HEK293 (cell line): ENCODE measurements at regions not wholly inside any gene's neighbourhood (a gene's known extent, or its start where the extent isn't known, plus 50 kb on each side); places are given as distances from the start of the nearest gene placed in this dataset.

Experiments
- GFI1B ChIP-seq: fragments of 450-650 bp; formaldehyde crosslinking; IDR thresholded peaks from 2 replicates; pipeline ENCODE4 v1.5.1; 2016; ENCODE audit warnings: missing biosample characterization, missing genetic modification characterization
- KLF10 ChIP-seq: fragments of 450-650 bp; IDR thresholded peaks from 2 replicates; pipeline ENCODE4 v1.5.1; 2018; ENCODE audit warnings: missing biosample characterization, mild to moderate bottlenecking, missing genetic modification characterization
- SP2 ChIP-seq: fragments of 450-650 bp; formaldehyde crosslinking; IDR thresholded peaks from 2 replicates; pipeline ENCODE4 v1.5.1; 2016; ENCODE audit warnings: missing biosample characterization, missing genetic modification characterization
- ZFP3 ChIP-seq: fragments of 450-650 bp; formaldehyde crosslinking; IDR thresholded peaks from 2 replicates; pipeline ENCODE4 v1.5.1; 2016; ENCODE audit warnings: low read depth, missing biosample characterization, missing genetic modification characterization
- ZNF175 ChIP-seq: fragments of 450-650 bp; formaldehyde crosslinking; IDR thresholded peaks from 2 replicates; pipeline ENCODE4 v1.5.1; 2016; ENCODE audit warnings: missing biosample characterization, missing genetic modification characterization
- ZNF24 ChIP-seq: fragments of 450-650 bp; formaldehyde crosslinking; IDR thresholded peaks from 2 replicates; pipeline ENCODE4 v1.5.1; 2016; ENCODE audit warnings: missing biosample characterization, missing genetic modification characterization
- ZNF274 ChIP-seq, 2 experiments: fragments of 200-500 bp in 1 of 2; fragments of 450-650 bp in 1 of 2; sonication (Bioruptor generic) in 1 of 2; formaldehyde crosslinking in 1 of 2; IDR thresholded peaks; 2 replicates each; pipeline versions ENCODE4 v1.5.1 to v1.6.1; 2014 to 2016; ENCODE audit warnings: borderline replicate concordance in 1 of 2, inconsistent platforms in 1 of 2, low read length in 1 of 2, missing biosample characterization in 1 of 2, missing genetic modification characterization in 1 of 2
- ZNF623 ChIP-seq: fragments of 450-650 bp; formaldehyde crosslinking; IDR thresholded peaks from 2 replicates; pipeline ENCODE4 v1.5.1; 2016; ENCODE audit warnings: missing biosample characterization, missing genetic modification characterization
- ZNF777 ChIP-seq: fragments of 450-650 bp; formaldehyde crosslinking; IDR thresholded peaks from 2 replicates; pipeline ENCODE4 v1.5.1; 2017; ENCODE audit warnings: missing biosample characterization, missing genetic modification characterization, borderline replicate concordance
- TF ChIP-seq, protein P1 (sequence below): fragments of 450-650 bp; formaldehyde crosslinking; IDR thresholded peaks from 2 replicates; pipeline ENCODE4 v1.5.1; 2016; ENCODE audit warnings: missing biosample characterization, missing genetic modification characterization, low read depth
- TF ChIP-seq, protein P2 (sequence below): fragments of 450-650 bp; formaldehyde crosslinking; IDR thresholded peaks from 2 replicates; pipeline ENCODE4 v1.5.1; 2016; ENCODE audit warnings: missing biosample characterization, missing genetic modification characterization
- TF ChIP-seq, protein P3 (sequence below): IDR thresholded peaks from 2 replicates; pipeline ENCODE4 v1.6.1; 2011; ENCODE audit warnings: mild to moderate bottlenecking, low read depth, low read length, borderline replicate concordance
- TF ChIP-seq, protein P4 (sequence below): fragments of 450-650 bp; formaldehyde crosslinking; IDR thresholded peaks from 2 replicates; pipeline ENCODE4 v1.5.1; 2016; ENCODE audit warnings: missing biosample characterization, missing genetic modification characterization
- TF ChIP-seq, protein P5 (sequence below): fragments of 450-650 bp; formaldehyde crosslinking; IDR thresholded peaks from 2 replicates; pipeline ENCODE4 v1.5.1; 2016; ENCODE audit warnings: missing biosample characterization, missing genetic modification characterization

DNA sequence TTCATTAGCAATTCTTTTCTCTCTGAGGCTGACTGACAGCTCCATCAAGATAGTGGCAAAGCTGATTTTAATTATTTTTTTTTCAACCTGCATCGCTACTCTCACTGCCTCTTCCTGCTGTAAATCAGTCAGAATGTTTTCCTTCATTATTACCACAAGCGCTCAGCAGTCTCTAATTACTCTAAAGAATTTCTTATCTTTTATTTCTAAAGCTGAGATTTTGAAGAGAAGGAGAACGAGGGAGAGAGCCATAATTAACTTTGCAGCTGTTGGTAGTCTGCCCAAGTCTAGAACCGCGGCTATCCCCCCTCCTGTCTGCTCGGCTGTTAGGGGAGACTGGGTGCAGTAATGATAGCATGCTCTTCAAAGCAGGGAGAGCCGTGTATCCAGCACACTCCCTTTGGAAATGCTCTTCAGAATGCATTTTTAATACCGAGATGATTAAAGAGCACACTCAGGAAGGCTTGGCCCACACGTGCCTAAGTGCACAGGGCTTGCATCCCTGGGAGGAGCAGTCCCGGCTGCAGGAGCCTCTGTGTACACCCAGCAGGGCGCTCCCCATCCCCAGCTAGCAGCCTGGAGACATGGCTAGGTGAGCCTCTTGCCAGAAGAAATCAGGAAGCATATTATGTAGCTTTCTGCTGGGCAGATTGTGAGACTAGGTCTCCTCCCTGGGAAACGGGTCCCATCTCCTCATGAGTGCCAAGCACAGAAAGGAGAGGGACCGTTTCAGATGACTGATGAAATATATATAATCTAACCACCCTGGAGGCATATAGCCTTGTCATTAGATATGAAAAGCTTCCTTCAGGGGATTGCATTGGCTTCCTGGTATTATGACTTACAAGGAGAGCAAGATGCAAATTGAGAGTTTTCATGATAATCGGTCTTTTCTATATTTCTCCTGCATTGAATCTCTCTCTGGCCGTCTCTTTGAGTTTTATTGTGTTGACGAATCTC, 555.2 kb downstream of the CMPK2 start:
- TF ChIP-seq SP2 (tag by site-specific recombination): no peak
- TF ChIP-seq, protein P1, sequence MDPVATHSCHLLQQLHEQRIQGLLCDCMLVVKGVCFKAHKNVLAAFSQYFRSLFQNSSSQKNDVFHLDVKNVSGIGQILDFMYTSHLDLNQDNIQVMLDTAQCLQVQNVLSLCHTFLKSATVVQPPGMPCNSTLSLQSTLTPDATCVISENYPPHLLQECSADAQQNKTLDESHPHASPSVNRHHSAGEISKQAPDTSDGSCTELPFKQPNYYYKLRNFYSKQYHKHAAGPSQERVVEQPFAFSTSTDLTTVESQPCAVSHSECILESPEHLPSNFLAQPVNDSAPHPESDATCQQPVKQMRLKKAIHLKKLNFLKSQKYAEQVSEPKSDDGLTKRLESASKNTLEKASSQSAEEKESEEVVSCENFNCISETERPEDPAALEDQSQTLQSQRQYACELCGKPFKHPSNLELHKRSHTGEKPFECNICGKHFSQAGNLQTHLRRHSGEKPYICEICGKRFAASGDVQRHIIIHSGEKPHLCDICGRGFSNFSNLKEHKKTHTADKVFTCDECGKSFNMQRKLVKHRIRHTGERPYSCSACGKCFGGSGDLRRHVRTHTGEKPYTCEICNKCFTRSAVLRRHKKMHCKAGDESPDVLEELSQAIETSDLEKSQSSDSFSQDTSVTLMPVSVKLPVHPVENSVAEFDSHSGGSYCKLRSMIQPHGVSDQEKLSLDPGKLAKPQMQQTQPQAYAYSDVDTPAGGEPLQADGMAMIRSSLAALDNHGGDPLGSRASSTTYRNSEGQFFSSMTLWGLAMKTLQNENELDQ: no peak
- no peak for TF ChIP-seq ZFP3
- TF ChIP-seq ZNF623 (tag by site-specific recombination): no peak
- TF ChIP-seq, protein P2, sequence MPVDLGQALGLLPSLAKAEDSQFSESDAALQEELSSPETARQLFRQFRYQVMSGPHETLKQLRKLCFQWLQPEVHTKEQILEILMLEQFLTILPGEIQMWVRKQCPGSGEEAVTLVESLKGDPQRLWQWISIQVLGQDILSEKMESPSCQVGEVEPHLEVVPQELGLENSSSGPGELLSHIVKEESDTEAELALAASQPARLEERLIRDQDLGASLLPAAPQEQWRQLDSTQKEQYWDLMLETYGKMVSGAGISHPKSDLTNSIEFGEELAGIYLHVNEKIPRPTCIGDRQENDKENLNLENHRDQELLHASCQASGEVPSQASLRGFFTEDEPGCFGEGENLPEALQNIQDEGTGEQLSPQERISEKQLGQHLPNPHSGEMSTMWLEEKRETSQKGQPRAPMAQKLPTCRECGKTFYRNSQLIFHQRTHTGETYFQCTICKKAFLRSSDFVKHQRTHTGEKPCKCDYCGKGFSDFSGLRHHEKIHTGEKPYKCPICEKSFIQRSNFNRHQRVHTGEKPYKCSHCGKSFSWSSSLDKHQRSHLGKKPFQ (tag by site-specific recombination): no peak
- TF ChIP-seq ZNF175 (tag by site-specific recombination): no peak
- TF ChIP-seq GFI1B (tag by site-specific recombination): no peak
- no peak for TF ChIP-seq ZNF274 (IDR thresholded peaks at IDR 0.05; ENCODE audit: low read length)
- no peak for TF ChIP-seq ZNF274 (tag by site-specific recombination; IDR thresholded peaks at IDR 0.05; ENCODE audit: borderline replicate concordance)
- TF ChIP-seq, protein P3, sequence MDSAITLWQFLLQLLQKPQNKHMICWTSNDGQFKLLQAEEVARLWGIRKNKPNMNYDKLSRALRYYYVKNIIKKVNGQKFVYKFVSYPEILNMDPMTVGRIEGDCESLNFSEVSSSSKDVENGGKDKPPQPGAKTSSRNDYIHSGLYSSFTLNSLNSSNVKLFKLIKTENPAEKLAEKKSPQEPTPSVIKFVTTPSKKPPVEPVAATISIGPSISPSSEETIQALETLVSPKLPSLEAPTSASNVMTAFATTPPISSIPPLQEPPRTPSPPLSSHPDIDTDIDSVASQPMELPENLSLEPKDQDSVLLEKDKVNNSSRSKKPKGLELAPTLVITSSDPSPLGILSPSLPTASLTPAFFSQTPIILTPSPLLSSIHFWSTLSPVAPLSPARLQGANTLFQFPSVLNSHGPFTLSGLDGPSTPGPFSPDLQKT: no peak
- TF ChIP-seq, protein P4, sequence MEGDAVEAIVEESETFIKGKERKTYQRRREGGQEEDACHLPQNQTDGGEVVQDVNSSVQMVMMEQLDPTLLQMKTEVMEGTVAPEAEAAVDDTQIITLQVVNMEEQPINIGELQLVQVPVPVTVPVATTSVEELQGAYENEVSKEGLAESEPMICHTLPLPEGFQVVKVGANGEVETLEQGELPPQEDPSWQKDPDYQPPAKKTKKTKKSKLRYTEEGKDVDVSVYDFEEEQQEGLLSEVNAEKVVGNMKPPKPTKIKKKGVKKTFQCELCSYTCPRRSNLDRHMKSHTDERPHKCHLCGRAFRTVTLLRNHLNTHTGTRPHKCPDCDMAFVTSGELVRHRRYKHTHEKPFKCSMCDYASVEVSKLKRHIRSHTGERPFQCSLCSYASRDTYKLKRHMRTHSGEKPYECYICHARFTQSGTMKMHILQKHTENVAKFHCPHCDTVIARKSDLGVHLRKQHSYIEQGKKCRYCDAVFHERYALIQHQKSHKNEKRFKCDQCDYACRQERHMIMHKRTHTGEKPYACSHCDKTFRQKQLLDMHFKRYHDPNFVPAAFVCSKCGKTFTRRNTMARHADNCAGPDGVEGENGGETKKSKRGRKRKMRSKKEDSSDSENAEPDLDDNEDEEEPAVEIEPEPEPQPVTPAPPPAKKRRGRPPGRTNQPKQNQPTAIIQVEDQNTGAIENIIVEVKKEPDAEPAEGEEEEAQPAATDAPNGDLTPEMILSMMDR (tag by site-specific recombination): no peak
- no peak for TF ChIP-seq ZNF777 (tag by site-specific recombination)
- TF ChIP-seq KLF10 (tag by site-specific recombination): no peak
- TF ChIP-seq ZNF24 (tag by site-specific recombination): no peak
- TF ChIP-seq, protein P5, sequence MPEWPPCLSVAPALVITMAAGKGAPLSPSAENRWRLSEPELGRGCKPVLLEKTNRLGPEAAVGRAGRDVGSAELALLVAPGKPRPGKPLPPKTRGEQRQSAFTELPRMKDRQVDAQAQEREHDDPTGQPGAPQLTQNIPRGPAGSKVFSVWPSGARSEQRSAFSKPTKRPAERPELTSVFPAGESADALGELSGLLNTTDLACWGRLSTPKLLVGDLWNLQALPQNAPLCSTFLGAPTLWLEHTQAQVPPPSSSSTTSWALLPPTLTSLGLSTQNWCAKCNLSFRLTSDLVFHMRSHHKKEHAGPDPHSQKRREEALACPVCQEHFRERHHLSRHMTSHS: no peak
